ENCODE measurements at regions not wholly inside any gene's neighbourhood (a gene's known extent, or its start where the extent isn't known, plus 50 kb on each side); places are given as distances from the start of the nearest gene placed in this dataset.
A peak's percentile ranks its signal among the peaks of the same experiment; 100 is the strongest.

DNA sequence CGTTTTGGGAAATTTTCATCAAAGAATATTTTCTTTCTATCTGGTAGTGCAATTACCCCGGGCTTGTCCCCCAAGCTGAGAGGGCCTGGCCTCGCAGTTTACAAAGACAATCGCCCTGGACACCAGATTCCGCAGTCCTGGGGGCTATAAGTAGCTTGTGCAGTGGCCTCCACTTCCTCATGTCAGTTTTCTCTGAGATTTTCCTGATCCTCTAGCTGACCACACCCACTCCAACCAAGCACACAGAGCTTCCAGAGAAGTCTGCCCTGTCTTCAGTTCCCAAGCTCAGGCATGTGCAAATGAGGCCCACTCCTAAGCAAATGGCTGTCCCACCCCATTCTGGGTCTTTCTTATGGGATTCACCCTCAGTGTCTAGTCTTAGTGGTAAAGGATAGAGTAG, 245.3 kb downstream of the MAFB start:
- H3K4me3 ChIP-seq (ENCODE audit: extremely low read depth in 1 of 4, insufficient read depth in 2 of 4, low read depth in 3 of 4, low read length in 4 of 4) = no peak overlapping the region
- DNase-seq (ENCODE audit: low read depth in 1 of 2, low spot score in 2 of 2) = no peak
- H3K23me2 ChIP-seq (ENCODE audit: low read depth, low read length) = no peaks in the 10 kb centered on the region
- H2AFZ ChIP-seq (ENCODE audit: low read length) = no peak overlapping the region
- no peaks in the 10 kb centered on the region for H3K36me3 ChIP-seq (ENCODE audit: control insufficient read depth in 2 of 4, insufficient read depth in 4 of 4, low read length in 3 of 4)
- no peak overlapping the region for H3K23ac ChIP-seq (ENCODE audit: insufficient read length)
- H3K9me3 ChIP-seq (ENCODE audit: insufficient read depth in 2 of 2, low read depth in 1 of 2, low read length in 1 of 2) = no peaks in the 10 kb centered on the region; a peak in 1 of 4 replicates
- no peak overlapping the region for H2BK12ac ChIP-seq (ENCODE audit: low read depth, low read length)
- no peak for FAIRE-seq
- no peak overlapping the region for H3K18ac ChIP-seq (ENCODE audit: extremely low read depth, low read length)
- peak overlapping the region; percentile 10 for H3K56ac ChIP-seq (replicated peaks; ENCODE audit: insufficient read length, low read depth, low read length)
- no peaks in the 10 kb centered on the region for H4K20me1 ChIP-seq (replicated peaks in 1 of 2; ENCODE audit: control insufficient read depth in 1 of 2, insufficient read depth in 2 of 2, low read length in 2 of 2)
- H4K5ac ChIP-seq (ENCODE audit: insufficient read length, low read depth, low read length) = no peak overlapping the region
- H3K9ac ChIP-seq (replicated peaks in 1 of 4; ENCODE audit: extremely low read depth in 1 of 4, low read depth in 3 of 4, low read length in 3 of 4) = no peak overlapping the region
- H2BK120ac ChIP-seq (replicated peaks; ENCODE audit: low read depth, low read length) = no peak overlapping the region
- POLR2A ChIA-PET (ENCODE audit: partially characterized antibody) = interaction anchor here (1.1 to 1.2 kb wide), 2 partner anchors 10 to 29 kb away, joined by 3 read pairs; no protein-coding TSS in a partner anchor
- H3K79me2 ChIP-seq (ENCODE audit: control insufficient read depth in 1 of 2, insufficient read depth in 2 of 2, low read length in 2 of 2) = no peaks in the 10 kb centered on the region
- H3K27ac ChIP-seq (ENCODE audit: low read depth, low read length) = no peak overlapping the region
- peaks cover 0 to 3% (median 0%) of the 10 kb centered on the region in 4 experiments; a peak in 2 of 7 replicates for H3K4me1 ChIP-seq (replicated peaks in 1 of 4; ENCODE audit: control insufficient read depth in 3 of 4, insufficient read depth in 4 of 4, low read length in 3 of 4)
- WGBS, 2 experiments (ENCODE audit: extremely low coverage in 1 of 2, insufficient coverage in 1 of 2, insufficient read length in 1 of 2, insufficient replicate concordance in 2 of 2, low coverage in 1 of 2, low lambda C conversion rate in 2 of 2, missing lambda C conversion rate in 1 of 2) = 88% methylated on average over 5 of the region's 5 CpGs; no CpG with 5 or more reads in 1 of the 2 experiments
- H3K4ac ChIP-seq (replicated peaks; ENCODE audit: insufficient read length, low read depth, low read length) = no peak overlapping the region
- CTCF ChIA-PET (ENCODE audit: partially characterized antibody) = interaction anchor here (0.9 to 2.4 kb wide), 5 partner anchors 8 to 157 kb away, joined by 3 to 10 read pairs (median 4); no protein-coding TSS in a partner anchor
- H3K4me2 ChIP-seq (ENCODE audit: insufficient read depth in 1 of 2, low read depth in 2 of 2, low read length in 2 of 2) = no peak overlapping the region
- no peaks in the 10 kb centered on the region for H3K79me1 ChIP-seq (ENCODE audit: low read depth, low read length)
- H3K27me3 ChIP-seq (replicated peaks in 1 of 4; ENCODE audit: control insufficient read depth in 3 of 4, extremely low read depth in 1 of 4, insufficient read depth in 3 of 4, low read length in 3 of 4) = no peaks in the 10 kb centered on the region
- no peak overlapping the region for H4K8ac ChIP-seq (ENCODE audit: extremely low read depth, insufficient read depth, low read length)
- H2BK20ac ChIP-seq (ENCODE audit: low read length) = 0 out of 2 replicates have a peak overlapping the region, but pooled peaks have one; percentile 34
- no peak overlapping the region for H3K14ac ChIP-seq (ENCODE audit: insufficient read length)
- no peak overlapping the region for H2BK15ac ChIP-seq (ENCODE audit: low read length)
- no peak overlapping the region for H4K91ac ChIP-seq (replicated peaks; ENCODE audit: insufficient read length, low read length)
- no peak overlapping the region for H2BK5ac ChIP-seq (ENCODE audit: low read depth, low read length)
- no peak overlapping the region for H2AK5ac ChIP-seq (ENCODE audit: low read depth, low read length)
- TF ChIP-seq, protein P1, sequence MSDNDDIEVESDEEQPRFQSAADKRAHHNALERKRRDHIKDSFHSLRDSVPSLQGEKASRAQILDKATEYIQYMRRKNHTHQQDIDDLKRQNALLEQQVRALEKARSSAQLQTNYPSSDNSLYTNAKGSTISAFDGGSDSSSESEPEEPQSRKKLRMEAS (IDR thresholded peaks at IDR 0.05) = no peak
- TF ChIP-seq ATF2 (IDR thresholded peaks at IDR 0.05; ENCODE audit: low read length) (no peak), BRCA1 (IDR thresholded peaks at IDR 0.05; ENCODE audit: low read depth, low read length) (no peak), MAFK (IDR thresholded peaks at IDR 0.05; ENCODE audit: low read depth, low read length) (no peak), TEAD4 (IDR thresholded peaks at IDR 0.05; ENCODE audit: low read depth, low read length) (no peak), ASH2L (IDR thresholded peaks at IDR 0.05; ENCODE audit: low read length) (no peak), JUND (IDR thresholded peaks at IDR 0.05; ENCODE audit: low read length) (no peak), BACH1 (IDR thresholded peaks at IDR 0.05; ENCODE audit: low read length) (no peak)
